GM03348 (cell line): ENCODE measurements at regions not wholly inside any gene's neighbourhood (a gene's known extent, or its start where the extent isn't known, plus 50 kb on each side); places are given as distances from the start of the nearest gene placed in this dataset.

Experiments used
- DNase-seq: peaks from one replicate; pipeline ENCODE4 v3.0.0; 2012; ENCODE audit warnings: low spot score

GRCh38 chr16:73306901-73307413 lies 259.0 kb upstream of the ZFHX3 start:
- no peak for DNase-seq

GRCh38 chr16:73304008-73304774 lies 256.3 kb upstream of the ZFHX3 start:
- DNase-seq = no peak

GRCh38 chr16:73302942-73303341 lies 255.0 kb upstream of the ZFHX3 start:
- no peak for DNase-seq

GRCh38 chr16:73301984-73302383 lies 254.1 kb upstream of the ZFHX3 start:
- DNase-seq = no peak

GRCh38 chr16:73299346-73299745 lies 251.4 kb upstream of the ZFHX3 start:
- no peak for DNase-seq

GRCh38 chr16:73298562-73298961 lies 250.6 kb upstream of the ZFHX3 start:
- DNase-seq = peak; percentile 25

GRCh38 chr16:73290258-73290657 lies 242.3 kb upstream of the ZFHX3 start:
- DNase-seq = no peak

GRCh38 chr16:73289232-73289631 lies 241.3 kb upstream of the ZFHX3 start:
- no peak for DNase-seq

- DNase-seq = no peak
These were observed 240.6 kb upstream of the ZFHX3 start for GRCh38 chr16:73288520-73288919.

- no peak for DNase-seq
These were observed 240.0 kb upstream of the ZFHX3 start for GRCh38 chr16:73287859-73288405.

GRCh38 chr16:73286346-73287267 lies 238.7 kb upstream of the ZFHX3 start:
- no peak for DNase-seq

GRCh38 chr16:73285436-73286201 lies 237.7 kb upstream of the ZFHX3 start:
- DNase-seq = peak; percentile 18

- DNase-seq = no peak
These were observed 232.5 kb upstream of the ZFHX3 start for GRCh38 chr16:73280388-73280787.

- no peak for DNase-seq
These were observed 231.5 kb upstream of the ZFHX3 start for GRCh38 chr16:73279451-73279850.

GRCh38 chr16:73277071-73277470 lies 229.1 kb upstream of the ZFHX3 start:
- DNase-seq = no peak

- DNase-seq = no peak
These were observed 227.5 kb upstream of the ZFHX3 start for GRCh38 chr16:73275448-73275847.

GRCh38 chr16:73275024-73275423 lies 227.1 kb upstream of the ZFHX3 start:
- DNase-seq = no peak

- no peak for DNase-seq
These were observed 226.2 kb upstream of the ZFHX3 start for GRCh38 chr16:73274140-73274539.

- no peak for DNase-seq
These were observed 220.6 kb upstream of the ZFHX3 start for GRCh38 chr16:73268366-73268993.

- DNase-seq = no peak
These were observed 218.0 kb upstream of the ZFHX3 start for GRCh38 chr16:73265935-73266334.

GRCh38 chr16:73265124-73265837 lies 217.4 kb upstream of the ZFHX3 start:
- no peak for DNase-seq
